ENCODE measurements at regions not wholly inside any gene's neighbourhood (a gene's known extent, or its start where the extent isn't known, plus 50 kb on each side); places are given as distances from the start of the nearest gene placed in this dataset.

DNA sequence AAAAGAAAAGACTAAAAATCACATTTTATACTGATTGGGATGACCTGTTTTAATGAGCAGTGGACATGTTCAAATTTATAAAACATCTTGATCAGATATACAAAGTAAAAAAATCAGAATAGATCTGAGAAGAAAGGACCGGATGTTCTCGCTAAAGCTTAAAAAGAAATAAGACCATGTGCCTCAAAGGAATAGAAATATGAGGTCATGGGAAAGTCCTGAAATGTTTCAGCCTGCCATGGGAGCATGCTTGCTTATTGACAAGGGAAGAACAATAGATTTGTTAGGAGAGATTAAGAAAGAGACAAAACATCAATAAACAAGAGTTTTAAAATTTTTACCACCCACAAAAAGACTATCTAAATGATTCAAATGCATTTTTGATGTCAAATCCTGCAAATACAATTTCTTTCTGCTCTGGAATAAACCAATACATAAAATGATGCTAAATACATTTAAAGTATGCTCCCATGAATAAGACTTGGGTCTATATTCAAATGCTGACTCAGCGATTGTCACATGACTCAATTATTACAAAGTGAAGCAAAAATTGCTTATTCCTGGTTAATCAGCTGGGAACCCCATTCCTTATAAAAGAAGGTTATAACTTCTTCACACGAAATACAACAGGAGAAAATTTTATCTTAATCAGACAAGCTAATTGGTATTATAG is 633.9 kb upstream of the PKDCC start:
- Histone ChIP-seq H3K27me3 (no peaks in the 10 kb centered on the region), H3K36me3 (no peaks in the 10 kb centered on the region), H3K4me3 (ENCODE audit: low read depth in 1 of 2, low read length in 1 of 2) (no peak overlapping the region), H3K27ac (no peak overlapping the region), H3K9me3 (no peaks in the 10 kb centered on the region), H3K4me1 (ENCODE audit: control insufficient read depth in 1 of 2, insufficient read depth in 1 of 2, low read depth in 1 of 2, low read length in 1 of 2) (no peaks in the 10 kb centered on the region)
- no peak for TF ChIP-seq CTCF (IDR thresholded peaks at IDR 0.05)

- Histone ChIP-seq H3K36me3 (no peaks in the 10 kb centered on the region), H3K27ac (no peak overlapping the region)
- TF ChIP-seq CTCF (IDR thresholded peaks at IDR 0.05), result no peak
These were observed 633.2 kb upstream of the PKDCC start for GRCh38 chr2:41414486-41415230.

DNA sequence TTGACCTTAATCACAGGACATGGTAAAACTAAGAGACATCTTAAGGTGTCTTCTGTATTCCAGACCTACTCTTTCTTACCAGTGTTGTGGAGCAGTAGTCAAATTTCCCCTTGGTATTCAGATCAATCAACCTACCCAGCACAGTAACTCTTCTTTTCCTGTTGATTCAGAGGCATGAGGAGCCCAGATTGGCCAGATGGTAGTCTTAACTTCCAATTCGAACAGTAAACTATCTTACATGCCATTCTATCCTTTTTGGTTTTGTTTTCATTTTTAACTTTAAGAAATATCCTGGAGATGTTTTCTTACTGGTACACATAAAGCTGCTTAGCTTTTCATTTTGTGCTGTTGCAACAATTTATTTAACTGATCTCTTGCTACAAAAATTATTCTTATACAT is 630.3 kb upstream of the PKDCC start:
- H3K4me3 ChIP-seq (ENCODE audit: low read depth in 1 of 2, low read length in 1 of 2), result no peak overlapping the region
- no peak for TF ChIP-seq CTCF (IDR thresholded peaks at IDR 0.05)
- no peaks in the 10 kb centered on the region for H3K4me1 ChIP-seq (ENCODE audit: control insufficient read depth in 1 of 2, insufficient read depth in 1 of 2, low read depth in 1 of 2, low read length in 1 of 2)
- no peaks in the 10 kb centered on the region for H3K9me3 ChIP-seq
- H3K27ac ChIP-seq, result no peak overlapping the region
- H3K36me3 ChIP-seq, result no peaks in the 10 kb centered on the region
- no peaks in the 10 kb centered on the region for H3K27me3 ChIP-seq

More at GRCh38 chr2:41414486-41415230, 633.2 kb upstream of the PKDCC start:
- no peaks in the 10 kb centered on the region for H3K4me1 ChIP-seq (ENCODE audit: control insufficient read depth in 1 of 2, insufficient read depth in 1 of 2, low read depth in 1 of 2, low read length in 1 of 2)
- H3K9me3 ChIP-seq, result no peaks in the 10 kb centered on the region
- H3K4me3 ChIP-seq (ENCODE audit: low read depth in 1 of 2, low read length in 1 of 2), result no peak overlapping the region
- H3K27me3 ChIP-seq, result no peaks in the 10 kb centered on the region

DNA sequence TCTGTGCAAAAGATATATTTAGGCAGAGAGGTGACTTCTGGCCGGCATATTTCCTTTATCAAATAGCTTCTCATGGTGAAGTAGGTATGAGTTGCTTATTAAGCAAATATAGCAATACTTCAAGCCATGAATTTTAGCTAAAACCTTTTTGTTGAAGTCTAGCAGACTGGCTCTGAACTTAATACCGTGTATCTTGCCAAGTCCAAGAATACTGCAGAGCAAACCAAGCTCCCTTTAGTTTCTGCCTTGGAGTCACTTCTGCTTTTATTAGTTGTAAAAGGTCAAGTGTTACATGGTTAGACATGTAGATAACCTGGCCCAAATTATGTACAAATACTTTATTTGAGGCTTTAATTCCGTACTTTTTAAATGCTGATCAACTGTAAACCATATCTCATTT is 627.6 kb upstream of the PKDCC start:
- Histone ChIP-seq H3K27me3 (no peaks in the 10 kb centered on the region), H3K27ac (no peak overlapping the region), H3K9me3 (no peaks in the 10 kb centered on the region), H3K4me3 (ENCODE audit: low read depth in 1 of 2, low read length in 1 of 2) (no peak overlapping the region), H3K36me3 (no peaks in the 10 kb centered on the region), H3K4me1 (ENCODE audit: control insufficient read depth in 1 of 2, insufficient read depth in 1 of 2, low read depth in 1 of 2, low read length in 1 of 2) (no peaks in the 10 kb centered on the region)
- no peak for TF ChIP-seq CTCF (IDR thresholded peaks at IDR 0.05)

- H3K4me1 ChIP-seq (ENCODE audit: control insufficient read depth in 1 of 2, insufficient read depth in 1 of 2, low read depth in 1 of 2, low read length in 1 of 2), result no peaks in the 10 kb centered on the region
- no peaks in the 10 kb centered on the region for H3K9me3 ChIP-seq
- TF ChIP-seq CTCF (IDR thresholded peaks at IDR 0.05), result no peak
- H3K27ac ChIP-seq, result no peak overlapping the region
- no peaks in the 10 kb centered on the region for H3K27me3 ChIP-seq
- no peaks in the 10 kb centered on the region for H3K36me3 ChIP-seq
- no peak overlapping the region for H3K4me3 ChIP-seq (ENCODE audit: low read depth in 1 of 2, low read length in 1 of 2)
These were observed 626.9 kb upstream of the PKDCC start for GRCh38 chr2:41420872-41421271.
